HS-5 (cell line): ENCODE measurements at regions not wholly inside any gene's neighbourhood (a gene's known extent, or its start where the extent isn't known, plus 50 kb on each side); places are given as distances from the start of the nearest gene placed in this dataset.

Experiments
- DNase-seq: peaks from one replicate; pipeline ENCODE4 v3.0.0-alpha.2; 2012; ENCODE audit warnings: low read depth

GRCh38 chr5:5951953-5952352 lies 426.4 kb downstream of the MED10 start:
- DNase-seq = no peak

- DNase-seq = no peak
Observed at GRCh38 chr5:5950658-5951057, 427.7 kb downstream of the MED10 start.

- DNase-seq = no peak
Observed at GRCh38 chr5:5941486-5941885, 436.9 kb downstream of the MED10 start.

DNA sequence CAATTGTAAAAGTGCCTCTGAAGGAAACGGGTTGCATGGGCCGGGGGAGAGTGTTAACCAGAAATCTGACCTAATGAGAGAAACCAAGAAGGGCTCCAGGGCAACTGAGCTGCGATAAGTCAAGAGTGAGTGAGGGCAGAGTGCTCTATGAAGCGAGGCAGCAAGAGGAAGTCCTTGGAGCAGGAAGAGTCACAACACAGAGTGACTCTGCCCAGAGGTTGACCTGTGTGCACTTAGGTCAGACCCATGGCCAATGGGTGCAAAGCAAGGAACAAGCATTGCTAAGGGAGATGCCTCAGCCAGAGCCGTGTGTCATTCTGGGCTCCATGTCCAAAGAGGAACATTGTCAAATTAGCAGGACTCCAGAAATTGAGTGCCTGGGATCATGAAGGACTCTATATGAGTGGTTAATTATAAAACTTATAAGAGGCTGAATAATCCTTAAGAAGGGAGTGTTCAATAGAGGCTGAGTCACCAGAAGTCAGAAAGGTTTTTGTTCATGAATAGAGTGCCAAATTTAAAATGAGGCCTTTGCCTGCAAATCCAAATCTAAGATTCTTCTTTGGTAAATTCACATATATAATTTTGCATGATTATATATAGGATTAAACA lies 438.5 kb downstream of the MED10 start:
- DNase-seq = no peak

DNA sequence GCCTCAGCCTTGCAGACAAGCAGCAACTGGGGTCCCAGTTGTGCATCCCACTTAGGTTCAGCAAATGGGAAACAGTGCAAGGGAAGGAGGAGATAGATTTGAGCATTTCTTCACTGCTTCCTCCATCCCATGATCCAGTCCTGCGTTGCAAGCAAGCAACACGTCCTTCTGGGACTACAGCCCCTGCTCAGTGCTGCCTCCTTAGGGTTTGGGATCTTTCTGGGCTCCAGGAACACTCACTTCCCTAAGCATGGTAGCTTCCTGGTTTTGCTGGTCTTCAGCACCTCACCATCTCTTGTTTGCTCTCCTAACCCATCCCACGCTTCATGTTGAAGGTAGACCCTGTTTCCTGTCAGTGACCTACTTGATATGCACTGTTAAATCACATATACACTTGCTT lies 444.7 kb downstream of the MED10 start:
- DNase-seq = no peak

DNA sequence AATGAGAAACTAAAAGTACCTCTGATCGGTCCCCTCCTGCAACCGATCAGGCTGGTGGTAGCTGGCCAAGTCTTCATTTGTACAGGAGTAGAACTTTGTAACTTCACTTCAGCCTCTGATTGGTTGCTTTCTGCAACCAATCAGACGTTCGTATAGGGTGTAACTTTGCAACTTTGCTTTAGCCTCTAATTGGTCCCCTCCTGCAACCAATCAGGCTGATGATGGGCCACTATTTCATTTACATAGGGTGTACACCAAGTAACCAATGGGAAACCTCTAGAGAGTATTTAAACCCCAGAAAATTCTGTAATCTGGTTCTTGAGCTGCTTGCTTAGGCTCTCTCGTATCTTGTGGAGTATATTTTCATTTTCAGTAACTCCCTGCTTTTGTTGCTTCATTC lies 445.5 kb downstream of the MED10 start:
- no peak for DNase-seq

- DNase-seq = no peak
Observed at GRCh38 chr5:5930561-5930960, 447.8 kb downstream of the MED10 start.

GRCh38 chr5:5929291-5930020 lies 448.9 kb downstream of the MED10 start:
- no peak for DNase-seq

DNA sequence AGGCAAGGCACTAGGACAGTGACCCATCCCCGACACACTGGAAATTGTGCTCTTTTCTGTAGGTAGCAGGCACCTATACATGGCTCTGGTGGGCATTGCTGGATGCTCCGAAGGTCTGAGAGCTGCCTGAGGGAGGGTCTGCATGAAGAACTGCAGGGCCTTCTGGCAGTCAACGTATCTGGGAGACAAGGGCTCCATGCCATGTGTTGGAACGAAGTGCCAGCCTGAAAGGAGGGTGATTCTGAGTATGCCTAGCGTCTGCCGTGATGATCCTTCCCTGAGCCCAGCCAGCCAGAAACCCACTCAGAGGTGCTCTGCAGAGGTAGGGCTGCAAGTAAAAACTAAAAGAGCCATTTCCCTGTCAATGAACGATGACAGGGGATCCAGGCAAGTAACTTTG lies 453.2 kb downstream of the MED10 start:
- no peak for DNase-seq

- DNase-seq = no peak
Observed at GRCh38 chr5:5919411-5919810, 458.9 kb downstream of the MED10 start.

DNA sequence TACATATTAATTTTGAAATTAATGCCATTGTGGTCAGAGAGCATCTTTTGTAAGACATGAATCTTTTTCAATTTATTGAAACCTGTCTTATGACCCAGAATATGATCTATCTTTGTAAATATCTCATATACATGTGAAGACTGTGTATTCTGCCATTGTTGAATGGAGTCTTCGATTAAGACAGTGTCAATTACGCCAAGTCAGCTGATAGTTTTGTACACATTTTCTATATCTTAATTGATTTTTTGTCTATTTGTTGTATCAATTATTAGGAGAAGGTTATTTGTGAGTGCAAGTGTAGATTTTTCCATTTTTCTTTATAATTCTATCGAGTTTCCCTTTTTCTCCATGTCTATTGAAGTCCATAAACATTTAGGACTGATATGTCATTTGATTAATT lies 471.6 kb downstream of the MED10 start:
- no peak for DNase-seq

GRCh38 chr5:5905186-5905585 lies 473.2 kb downstream of the MED10 start:
- DNase-seq = no peak

DNA sequence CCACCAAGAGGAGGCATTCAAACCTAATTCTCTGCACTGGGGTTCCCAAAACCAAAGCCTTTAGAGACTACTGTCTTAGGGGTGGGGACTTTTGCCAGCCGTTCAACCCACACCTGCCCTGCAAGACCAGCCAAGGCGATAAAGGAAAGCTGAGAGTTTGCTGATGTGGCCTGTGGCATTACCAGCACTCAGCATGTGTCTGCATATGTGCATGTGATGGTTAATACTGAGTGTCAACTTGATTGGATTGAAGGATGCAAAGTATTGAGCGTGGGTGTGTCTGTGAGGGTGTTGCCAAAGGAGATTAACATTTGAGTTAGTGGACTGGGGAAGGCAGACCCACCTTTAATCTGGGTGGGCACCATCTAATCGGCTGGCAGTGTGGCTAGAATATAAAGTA lies 474.2 kb downstream of the MED10 start:
- no peak for DNase-seq

- DNase-seq = no peak
Observed at GRCh38 chr5:5902678-5903646, 475.4 kb downstream of the MED10 start.

DNA sequence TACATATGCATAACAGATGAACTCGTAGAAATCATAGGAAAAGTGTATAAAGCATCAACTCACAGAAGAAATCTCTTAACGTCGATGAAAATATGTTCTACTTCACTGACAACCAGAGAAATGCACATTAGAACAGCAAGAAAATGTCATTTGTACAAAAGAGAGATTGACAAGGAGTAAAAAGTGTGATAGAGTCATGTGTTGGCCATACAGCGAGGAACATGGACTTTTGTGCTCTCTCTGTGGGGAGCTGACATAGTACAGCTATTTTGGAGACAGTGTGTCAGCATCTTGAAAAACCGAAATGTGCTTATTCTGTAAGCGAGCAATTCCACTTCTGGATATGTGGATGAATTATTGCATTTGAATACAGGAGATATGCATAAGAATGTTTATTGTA lies 477.9 kb downstream of the ICE1 start:
- no peak for DNase-seq

DNA sequence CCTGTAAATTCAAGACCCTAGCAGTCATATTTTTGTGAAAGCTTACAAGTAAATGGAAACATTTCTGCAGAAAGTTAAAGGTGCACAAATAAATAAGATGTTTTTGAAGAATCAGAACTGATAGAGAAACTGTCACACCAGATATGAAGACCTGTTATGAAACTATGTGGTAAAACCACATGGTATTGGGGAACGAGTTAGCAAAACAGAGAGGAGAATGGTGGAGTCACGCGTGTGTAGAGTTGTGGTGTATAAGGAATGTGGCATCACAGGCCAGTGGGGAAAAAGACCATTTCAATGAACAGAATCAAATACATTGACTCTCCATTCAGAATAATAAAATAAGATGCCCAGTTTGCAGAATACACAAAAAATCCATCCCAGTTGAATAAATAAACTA lies 477.2 kb downstream of the ICE1 start:
- DNase-seq = no peak

GRCh38 chr5:5888284-5888683 lies 465.8 kb downstream of the ICE1 start:
- no peak for DNase-seq

DNA sequence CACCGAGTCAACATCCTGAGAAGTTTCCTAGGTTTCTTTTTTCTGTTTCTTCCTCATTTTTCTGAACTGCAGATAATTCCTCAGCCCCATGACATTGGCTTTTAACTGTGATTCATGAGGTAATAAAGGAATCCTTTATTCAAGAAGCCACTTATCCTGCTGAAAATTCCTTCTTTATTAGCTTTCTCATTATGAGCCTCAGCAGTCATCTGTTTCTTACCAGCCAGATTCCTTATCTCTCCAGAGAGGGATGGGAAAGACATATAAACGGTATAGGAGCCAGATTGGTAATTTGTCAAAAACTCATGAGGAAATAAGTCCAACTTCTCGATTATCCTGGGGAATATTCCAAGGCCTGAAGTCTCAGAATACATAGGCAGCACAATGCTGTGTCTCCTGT lies 465.4 kb downstream of the ICE1 start:
- DNase-seq = no peak

DNA sequence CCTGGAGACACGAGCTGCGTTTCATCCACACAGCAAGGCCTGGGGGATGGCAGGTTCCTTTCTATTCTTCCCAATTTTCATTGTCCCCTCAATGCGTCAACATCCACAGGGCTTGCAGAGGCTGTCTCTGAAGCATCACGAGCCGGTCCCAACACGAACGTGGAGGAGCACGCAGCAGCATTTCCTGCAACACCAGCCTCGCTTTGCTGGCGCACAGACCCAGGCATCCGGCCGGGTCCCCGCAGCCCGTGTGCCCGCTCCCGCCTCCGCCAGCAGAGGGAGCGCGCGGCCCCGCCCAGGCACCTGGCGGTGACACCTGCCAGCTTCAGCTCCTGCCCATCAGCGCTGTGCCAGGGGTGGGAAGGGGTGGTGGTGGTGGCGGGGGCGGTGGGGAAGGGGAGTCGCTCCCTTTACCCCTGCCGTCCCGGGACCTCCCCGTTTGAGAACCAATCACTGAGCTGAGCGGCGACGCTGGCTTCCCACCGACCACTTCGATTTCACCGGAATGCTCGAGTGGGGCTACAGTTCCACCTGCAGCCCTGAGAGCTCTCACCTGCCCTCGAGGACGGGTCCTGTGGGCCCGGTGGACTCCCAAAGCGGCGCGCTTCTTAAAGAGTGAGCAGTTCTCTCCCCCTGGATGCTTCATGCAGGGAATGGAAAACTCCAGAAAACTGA lies 464.5 kb downstream of the ICE1 start:
- DNase-seq = no peak

DNA sequence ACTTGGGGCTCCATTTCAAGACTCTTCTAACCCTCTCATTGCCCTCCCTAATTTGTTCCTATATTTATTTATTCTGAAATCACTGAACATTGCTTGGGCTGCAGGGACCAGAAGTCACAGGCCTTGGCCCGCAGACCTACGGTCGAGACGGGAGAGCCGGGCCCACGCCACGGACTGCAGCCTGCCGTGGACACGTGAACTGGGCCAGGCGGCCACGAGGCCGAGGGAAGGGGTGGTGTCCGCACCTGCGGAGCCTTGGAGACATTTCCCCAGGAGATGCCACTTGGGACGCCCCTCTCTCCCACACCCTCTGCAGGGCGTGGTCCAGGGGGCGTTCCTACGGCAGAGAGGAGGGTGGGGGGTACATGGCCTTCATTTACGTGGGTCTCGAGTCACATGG lies 463.9 kb downstream of the ICE1 start:
- no peak for DNase-seq

- DNase-seq = no peak
Observed at GRCh38 chr5:5885782-5886181, 463.3 kb downstream of the ICE1 start.

- DNase-seq = no peak
Observed at GRCh38 chr5:5884593-5884992, 462.1 kb downstream of the ICE1 start.
